ENCODE measurements at regions not wholly inside any gene's neighbourhood (a gene's known extent, or its start where the extent isn't known, plus 50 kb on each side); places are given as distances from the start of the nearest gene placed in this dataset.

- peak; percentile 19 for DNase-seq
- intact Hi-C loops (cut with micrococcal nuclease): no loop called here
- no peak overlapping the region for H3K4me3 ChIP-seq
- no peak for TF ChIP-seq CTCF (IDR thresholded peaks at IDR 0.05; ENCODE audit: borderline replicate concordance)
- no peaks in the 10 kb centered on the region for H3K9me3 ChIP-seq (replicated peaks)
- H3K4me1 ChIP-seq: peaks cover 9% of the 10 kb centered on the region
- no peaks in the 10 kb centered on the region for H3K27me3 ChIP-seq (ENCODE audit: low read depth)
- no peaks in the 10 kb centered on the region for H3K36me3 ChIP-seq
- H3K27ac ChIP-seq (replicated peaks): no peak overlapping the region
These were observed 101.1 kb upstream of the ZNF366 start for GRCh38 chr5:72608297-72608696.

- Histone ChIP-seq H3K27ac (replicated peaks) (no peak overlapping the region), H3K27me3 (ENCODE audit: low read depth) (no peaks in the 10 kb centered on the region), H3K9me3 (replicated peaks) (no peaks in the 10 kb centered on the region), H3K4me3 (no peak overlapping the region), H3K36me3 (no peaks in the 10 kb centered on the region), H3K4me1 (peaks cover 9% of the 10 kb centered on the region)
- no peak for DNase-seq
- no peak for TF ChIP-seq CTCF (IDR thresholded peaks at IDR 0.05; ENCODE audit: borderline replicate concordance)
- intact Hi-C loops (cut with micrococcal nuclease): no loop called here
These were observed 100.2 kb upstream of the ZNF366 start for GRCh38 chr5:72607381-72607780.

- Histone ChIP-seq H3K4me3 (no peak overlapping the region), H3K27ac (replicated peaks) (no peak overlapping the region), H3K27me3 (ENCODE audit: low read depth) (no peaks in the 10 kb centered on the region), H3K4me1 (peaks cover 9% of the 10 kb centered on the region), H3K36me3 (no peaks in the 10 kb centered on the region), H3K9me3 (replicated peaks) (peaks cover 5% of the 10 kb centered on the region)
- no peak for TF ChIP-seq CTCF (IDR thresholded peaks at IDR 0.05; ENCODE audit: borderline replicate concordance)
- intact Hi-C loops (cut with micrococcal nuclease): no loop called here
- DNase-seq: no peak
These were observed 99.3 kb upstream of the ZNF366 start for GRCh38 chr5:72606525-72606924.

- no peak for DNase-seq
- intact Hi-C loops (cut with micrococcal nuclease): no loop called here
These were observed 98.4 kb upstream of the ZNF366 start for GRCh38 chr5:72605632-72606031.

GRCh38 chr5:72604798-72605154 lies 97.6 kb upstream of the ZNF366 start:
- no peaks in the 10 kb centered on the region for H3K4me1 ChIP-seq
- H3K36me3 ChIP-seq: no peaks in the 10 kb centered on the region
- H3K27me3 ChIP-seq (ENCODE audit: low read depth): no peaks in the 10 kb centered on the region
- no peak overlapping the region for H3K27ac ChIP-seq (replicated peaks)
- intact Hi-C loops (cut with micrococcal nuclease): no loop called here
- DNase-seq: no peak
- H3K4me3 ChIP-seq: no peak overlapping the region
- no peak for TF ChIP-seq CTCF (IDR thresholded peaks at IDR 0.05; ENCODE audit: borderline replicate concordance)
- H3K9me3 ChIP-seq (replicated peaks): peaks cover 6% of the 10 kb centered on the region

More at GRCh38 chr5:72605632-72606031, 98.4 kb upstream of the ZNF366 start:
- Histone ChIP-seq H3K36me3 (no peaks in the 10 kb centered on the region), H3K4me1 (peaks cover 2% of the 10 kb centered on the region), H3K27me3 (ENCODE audit: low read depth) (no peaks in the 10 kb centered on the region), H3K27ac (replicated peaks) (no peak overlapping the region), H3K9me3 (replicated peaks) (peaks cover 6% of the 10 kb centered on the region), H3K4me3 (no peak overlapping the region)
- TF ChIP-seq CTCF (IDR thresholded peaks at IDR 0.05; ENCODE audit: borderline replicate concordance): no peak
